Uterus (tissue), 3 donors: ENCODE measurements at regions not wholly inside any gene's neighbourhood (a gene's known extent, or its start where the extent isn't known, plus 50 kb on each side); places are given as distances from the start of the nearest gene placed in this dataset.

Source experiments
- DNase-seq, 2 donors: peaks; one replicate each; pipeline ENCODE4 v3.0.0-alpha.2; 2019 to 2020
- H3K27ac ChIP-seq, 2 donors: fragments of 200-600 bp; sonication (generic); 1 replicate in 1 of 2; 2 replicates in 1 of 2; pipeline ENCODE4 v1.5.1; 2016 to 2018
- H3K27me3 ChIP-seq, 2 donors: fragments of 200-600 bp; sonication (generic); one replicate each; pipeline ENCODE4 v1.5.1; 2018 to 2019; ENCODE audit warnings: control low read depth in 1 of 2
- H3K36me3 ChIP-seq, 2 donors: fragments of 200-600 bp; sonication (generic); one replicate each; pipeline ENCODE4 v1.5.1; 2019; ENCODE audit warnings: control low read depth in 1 of 2
- H3K4me1 ChIP-seq, 2 donors: fragments of 200-600 bp; sonication (generic); one replicate each; pipeline ENCODE4 v1.5.1; 2018 to 2019; ENCODE audit warnings: control low read depth in 1 of 2
- H3K4me3 ChIP-seq, 2 donors: fragments of 200-600 bp; sonication (generic); 1 replicate in 1 of 2; 2 replicates in 1 of 2; pipeline ENCODE4 v1.5.1; 2018 to 2019; ENCODE audit warnings: mild to moderate bottlenecking in 1 of 2
- H3K9me3 ChIP-seq, 2 donors: fragments of 200-600 bp; sonication (generic); one replicate each; pipeline ENCODE4 v1.5.1; 2019; ENCODE audit warnings: control low read depth in 1 of 2
- CTCF ChIP-seq, 4 experiments: fragments of 200-600 bp in 2 of 4; fragments of 450-650 bp in 2 of 4; sonication (generic) in 2 of 4; IDR thresholded peaks; one replicate each; pipeline ENCODE4 v1.5.1; 2016 to 2019; ENCODE audit warnings: antibody characterized with exemption in 4 of 4, mild to moderate bottlenecking in 2 of 4, moderate library complexity in 1 of 4
- POLR2A ChIP-seq, 2 donors: fragments of 450-650 bp; IDR thresholded peaks; one replicate each; pipeline ENCODE4 v1.6.1; 2016; ENCODE audit warnings: antibody characterized with exemption in 2 of 2, mild to moderate bottlenecking in 1 of 2, moderate library complexity in 1 of 2
- intact Hi-C: fragments of 100-400 bp; cut with DNase I; formaldehyde crosslinking; loops from one replicate; pipeline ENCODE4 v1.15.1; 2023; ENCODE audit warnings: low total_unique reads
- donor health status: DM: yes; HTN: yes; CAD: no.

GRCh38 chr1:183711165-183711682 lies 58.1 kb upstream of the APOBEC4 start:
- intact Hi-C loops, result no loop called here

GRCh38 chr1:183710734-183711133 lies 57.6 kb upstream of the APOBEC4 start:
- Histone ChIP-seq H3K27me3 (no peaks in the 10 kb centered on the region), H3K4me3 (no peak overlapping the region), H3K4me1 (peaks cover 0 to 3% of the 10 kb centered on the region in 2 donors), H3K9me3 (no peaks in the 10 kb centered on the region), H3K27ac (no peak overlapping the region), H3K36me3 (no peaks in the 10 kb centered on the region)
- DNase-seq, result no peak
- TF ChIP-seq POLR2A (IDR thresholded peaks at IDR 0.05), result no peak
- no peak for TF ChIP-seq CTCF (IDR thresholded peaks at IDR 0.05)
- intact Hi-C loops, result no loop called here

More at GRCh38 chr1:183711165-183711682, 58.1 kb upstream of the APOBEC4 start:
- no peaks in the 10 kb centered on the region for H3K9me3 ChIP-seq
- no peak overlapping the region for H3K4me3 ChIP-seq
- no peak for DNase-seq
- H3K4me1 ChIP-seq, result peaks cover 0 to 3% of the 10 kb centered on the region in 2 donors
- H3K27ac ChIP-seq, result no peak overlapping the region
- H3K36me3 ChIP-seq, result no peaks in the 10 kb centered on the region
- TF ChIP-seq CTCF (IDR thresholded peaks at IDR 0.05) (no peak), POLR2A (IDR thresholded peaks at IDR 0.05) (no peak)
- H3K27me3 ChIP-seq, result no peaks in the 10 kb centered on the region

GRCh38 chr1:183710333-183710732 lies 57.2 kb upstream of the APOBEC4 start:
- peaks cover 0 to 3% of the 10 kb centered on the region in 2 donors for H3K4me1 ChIP-seq
- TF ChIP-seq CTCF (IDR thresholded peaks at IDR 0.05), result no peak
- no peak for TF ChIP-seq POLR2A (IDR thresholded peaks at IDR 0.05)
- DNase-seq, result no peak
- H3K27me3 ChIP-seq, result no peaks in the 10 kb centered on the region
- no peaks in the 10 kb centered on the region for H3K9me3 ChIP-seq
- intact Hi-C loops, result no loop called here
- no peak overlapping the region for H3K27ac ChIP-seq
- no peaks in the 10 kb centered on the region for H3K36me3 ChIP-seq
- H3K4me3 ChIP-seq, result no peak overlapping the region

- no peak overlapping the region for H3K4me3 ChIP-seq
- intact Hi-C loops, result no loop called here
- TF ChIP-seq POLR2A (IDR thresholded peaks at IDR 0.05), result no peak
- TF ChIP-seq CTCF (IDR thresholded peaks at IDR 0.05), result no peak
- no peak overlapping the region for H3K27ac ChIP-seq
- H3K27me3 ChIP-seq, result no peaks in the 10 kb centered on the region
- H3K4me1 ChIP-seq, result no peaks in the 10 kb centered on the region
- no peaks in the 10 kb centered on the region for H3K36me3 ChIP-seq
- H3K9me3 ChIP-seq, result no peaks in the 10 kb centered on the region
- no peak for DNase-seq
Measured at GRCh38 chr1:183704131-183704530, 51.0 kb upstream of the APOBEC4 start.
